SK-MEL-5 (cell line): ENCODE measurements at regions not wholly inside any gene's neighbourhood (a gene's known extent, or its start where the extent isn't known, plus 50 kb on each side); places are given as distances from the start of the nearest gene placed in this dataset.

Source experiments
- DNase-seq: peaks from one replicate; pipeline ENCODE4 v3.0.0-alpha.2; 2016; ENCODE audit warnings: low read depth, low spot score
- in situ Hi-C: cut with HindIII; loops from 2 replicates; pipeline ENCODE4 v1.10.0; 2016; ENCODE audit warnings: low sequenced_read_pairs, high pct_unique_total_duplicates, low pct_unique_long_range_greater_than_20kb

DNA sequence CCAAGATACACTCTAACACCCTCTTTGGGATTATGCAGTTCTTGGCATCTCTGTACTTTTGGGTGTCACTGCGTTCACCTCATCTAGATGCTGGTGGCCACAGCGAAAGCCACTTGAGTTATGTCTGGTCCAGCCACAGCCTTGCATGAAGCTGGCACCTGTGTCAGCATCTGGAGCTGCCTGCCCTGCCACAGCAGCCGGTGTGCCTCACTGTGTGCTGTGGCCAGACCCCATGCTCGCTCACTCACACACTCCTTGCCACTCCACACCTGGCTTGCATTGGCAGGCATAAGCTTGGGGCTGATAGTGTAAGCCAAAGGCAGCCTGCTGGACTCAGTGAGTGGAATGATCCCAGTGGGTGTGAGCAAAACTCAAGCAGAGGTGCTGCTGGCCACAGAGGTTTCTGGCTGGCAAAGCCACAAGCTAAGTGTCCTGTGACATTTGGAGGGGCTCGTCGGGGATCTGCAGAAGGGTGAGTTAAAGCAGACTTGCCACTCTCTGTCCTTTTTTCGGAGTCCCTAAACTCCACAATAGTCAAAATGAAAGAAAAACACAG, 442.7 kb upstream of the CDH8 start:
- in situ Hi-C loops, result no loop called here
- no peak for DNase-seq

DNA sequence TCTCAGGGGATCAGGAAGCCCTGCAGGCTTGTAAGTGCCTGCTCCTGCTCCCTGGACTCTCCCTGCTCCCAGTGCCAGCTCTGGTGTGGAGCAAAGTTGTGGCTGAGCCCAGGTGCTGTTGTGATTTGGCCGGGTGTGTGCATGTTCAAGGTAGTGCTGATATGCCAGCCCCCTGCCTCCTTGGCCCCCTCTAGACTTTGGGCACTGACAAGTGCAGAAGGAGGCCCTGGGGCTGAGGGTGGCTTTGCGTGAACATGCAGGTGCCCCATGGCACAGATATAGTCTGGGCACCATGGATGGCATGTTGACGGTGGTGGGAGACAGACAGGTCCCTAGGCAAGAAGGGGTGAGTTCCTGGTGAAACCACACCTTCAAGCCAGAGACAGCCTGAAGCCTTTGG, 441.6 kb upstream of the CDH8 start:
- in situ Hi-C loops, result no loop called here
- DNase-seq, result no peak

DNA sequence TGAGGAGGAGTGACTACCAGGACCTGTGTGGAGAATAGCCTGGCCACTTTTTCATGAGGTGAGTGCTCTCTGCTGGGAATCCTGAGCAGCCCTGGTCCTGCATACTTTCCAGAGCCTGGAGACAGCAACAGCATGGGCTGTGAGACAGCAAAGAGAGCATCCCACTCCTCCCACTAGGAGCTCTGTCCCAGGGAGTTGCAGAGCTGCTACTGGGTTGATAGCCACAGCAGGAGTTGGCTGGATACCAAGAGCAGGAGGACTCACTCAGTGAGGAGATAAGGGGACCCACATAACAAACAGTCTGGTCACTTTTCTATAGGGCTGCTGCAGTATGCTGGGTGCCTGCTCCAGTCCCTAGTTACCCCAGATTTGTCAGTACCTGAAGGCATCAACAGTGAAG, 439.3 kb upstream of the CDH8 start:
- in situ Hi-C loops, result no loop called here
- DNase-seq, result no peak

DNA sequence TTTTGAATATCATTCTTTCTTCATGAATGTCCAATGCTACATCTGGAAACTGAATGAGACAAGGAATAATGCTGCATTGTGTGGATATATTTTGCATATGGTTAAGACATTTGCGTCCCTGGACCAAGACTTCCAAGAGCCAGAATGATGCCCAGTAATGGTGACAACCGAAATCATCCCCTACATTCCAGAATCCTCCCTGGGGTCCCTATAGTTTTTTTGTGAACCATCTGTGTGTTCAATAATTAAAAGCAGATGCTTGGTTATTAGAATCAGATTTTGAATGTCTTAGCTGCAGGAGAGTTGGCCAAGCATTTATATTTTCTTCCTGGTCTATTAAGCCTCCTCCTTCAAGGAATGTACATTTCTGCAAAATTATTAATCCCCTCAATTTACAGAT, 426.7 kb upstream of the CDH8 start:
- DNase-seq, result no peak
- in situ Hi-C loops, result no loop called here

DNA sequence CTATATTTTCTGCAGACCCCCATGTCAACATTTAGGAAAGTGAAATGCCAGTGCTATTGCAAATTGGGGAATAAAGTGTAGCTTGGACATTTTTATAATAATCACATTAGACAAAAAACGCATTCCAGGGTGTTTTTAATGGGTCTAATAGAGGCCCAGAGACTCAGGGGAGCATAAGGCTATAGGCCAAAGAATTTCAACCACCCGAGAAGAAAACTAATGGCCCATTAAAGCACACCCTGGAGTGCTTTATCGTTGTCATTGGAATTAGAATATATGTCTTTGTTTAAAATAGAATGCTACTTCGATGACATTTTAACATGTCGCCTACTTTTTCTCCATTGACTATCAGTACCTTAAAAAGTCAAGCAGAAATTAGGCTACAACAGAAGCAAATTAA, 414.1 kb upstream of the CDH8 start:
- no peak for DNase-seq
- in situ Hi-C loops, result no loop called here

DNA sequence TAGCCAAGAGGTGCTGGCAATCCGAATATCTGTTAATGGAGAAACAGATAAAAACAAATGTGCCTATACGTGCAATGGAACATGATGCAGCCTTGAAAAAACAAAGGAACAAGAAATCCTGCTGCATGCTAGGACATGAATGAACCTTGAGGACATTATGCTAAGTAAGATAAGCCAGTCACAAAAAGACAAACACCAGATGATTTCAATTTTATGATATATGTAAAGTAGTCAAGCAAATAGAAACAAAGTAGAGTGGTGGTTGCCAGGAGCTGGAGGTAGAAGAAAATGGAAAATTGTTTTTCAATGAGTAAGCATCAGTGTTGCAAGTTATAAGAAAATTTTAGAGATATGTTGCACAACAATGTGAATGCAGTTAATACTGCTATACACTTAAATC, 409.7 kb upstream of the CDH8 start:
- no peak for DNase-seq
- in situ Hi-C loops, result no loop called here

DNA sequence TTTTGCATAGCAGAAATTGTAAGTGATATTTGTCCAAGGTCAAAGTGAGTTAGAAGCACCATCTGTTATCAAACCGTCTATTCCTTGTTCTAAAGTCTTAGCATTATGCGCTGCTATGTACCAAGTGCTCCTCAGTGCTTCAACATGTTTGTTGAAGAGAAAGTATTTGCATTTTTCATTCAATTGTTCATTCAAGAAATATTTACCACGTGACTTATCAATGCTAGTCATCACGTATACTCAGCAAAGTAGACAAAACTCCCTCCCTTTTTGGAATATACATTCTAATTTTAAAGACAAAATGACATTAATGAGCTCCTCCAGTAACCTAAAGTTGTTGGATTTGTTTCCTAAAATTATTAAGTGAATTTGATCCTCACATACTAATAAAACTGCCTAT, 388.0 kb upstream of the CDH8 start:
- DNase-seq, result no peak
- in situ Hi-C loops, result no loop called here

DNA sequence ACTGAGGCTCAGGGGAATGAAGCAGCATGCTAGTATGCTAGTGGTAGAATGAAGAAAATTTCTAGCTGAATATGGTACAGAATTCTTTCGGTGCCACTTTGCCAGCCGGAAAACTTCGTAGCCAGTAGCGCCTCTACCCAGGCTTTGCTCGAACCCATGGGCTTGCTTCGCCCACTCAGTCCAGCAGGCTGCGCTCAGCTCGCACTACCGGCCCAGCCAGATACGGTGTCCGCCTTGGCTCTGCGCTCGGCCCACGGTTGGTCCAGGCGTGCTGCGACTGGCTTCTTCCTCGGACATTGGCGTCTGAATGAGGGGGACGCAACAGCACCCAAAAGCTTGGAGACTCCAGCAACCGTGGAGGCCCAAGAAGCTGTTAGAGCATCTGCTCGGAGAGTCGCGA, 372.5 kb upstream of the CDH8 start:
- peak; percentile 57 for DNase-seq
- in situ Hi-C loops, result no loop called here

DNA sequence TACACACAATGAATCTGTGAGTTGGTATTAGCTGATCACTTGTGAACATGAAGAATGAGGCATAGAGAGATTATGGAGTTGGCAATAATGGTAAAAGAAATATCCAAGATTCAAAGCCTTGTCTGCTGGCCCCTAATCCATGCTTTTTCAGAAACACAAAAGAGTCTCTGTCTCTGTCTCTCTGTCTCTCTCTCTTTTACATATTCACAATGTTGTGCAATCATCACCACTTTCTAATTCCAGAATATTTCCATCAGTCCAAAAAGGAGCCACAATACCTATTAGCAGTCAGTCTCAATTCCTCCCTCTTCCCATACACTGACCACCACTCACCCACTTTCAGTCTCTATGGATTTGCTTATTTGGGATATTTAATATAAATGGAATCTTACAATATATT, 370.1 kb upstream of the CDH8 start:
- no peak for DNase-seq
- in situ Hi-C loops, result no loop called here

DNA sequence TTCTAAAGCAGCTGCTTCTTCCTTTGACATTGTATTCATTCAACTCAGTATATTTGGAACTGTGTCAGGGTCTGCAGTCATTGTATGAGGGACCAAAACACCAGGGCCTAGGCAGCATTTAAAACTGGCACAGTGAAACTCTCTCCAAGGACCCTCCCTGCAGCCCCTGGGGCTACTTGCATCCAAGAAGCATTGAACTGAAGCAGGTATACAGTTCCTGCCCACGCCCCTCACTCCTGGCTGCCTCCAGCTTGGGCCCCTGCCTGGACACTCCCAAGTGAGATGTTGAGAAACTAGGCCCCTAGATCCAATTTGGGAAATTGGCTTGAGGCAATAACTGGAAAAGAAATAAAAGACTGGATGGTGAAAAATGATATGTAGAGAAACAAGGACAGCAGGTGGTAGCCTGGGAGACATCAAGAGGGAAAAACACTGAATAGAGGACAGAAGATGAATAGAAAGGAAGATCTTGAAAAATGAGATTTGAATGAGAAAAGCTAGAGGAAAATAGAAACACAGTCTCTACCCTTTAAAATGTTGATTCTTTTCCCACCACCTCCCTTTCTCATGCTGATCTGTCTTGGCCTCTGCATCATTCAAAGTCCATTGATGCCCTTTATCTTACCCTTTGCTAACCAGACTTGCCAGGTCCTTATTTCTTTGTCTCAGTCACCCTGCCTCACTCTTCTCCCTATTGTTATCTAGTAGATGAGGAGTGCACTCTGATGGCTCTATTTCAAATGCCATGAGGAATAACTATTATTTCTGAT, 368.8 kb upstream of the CDH8 start:
- in situ Hi-C loops, result no loop called here
- no peak for DNase-seq

DNA sequence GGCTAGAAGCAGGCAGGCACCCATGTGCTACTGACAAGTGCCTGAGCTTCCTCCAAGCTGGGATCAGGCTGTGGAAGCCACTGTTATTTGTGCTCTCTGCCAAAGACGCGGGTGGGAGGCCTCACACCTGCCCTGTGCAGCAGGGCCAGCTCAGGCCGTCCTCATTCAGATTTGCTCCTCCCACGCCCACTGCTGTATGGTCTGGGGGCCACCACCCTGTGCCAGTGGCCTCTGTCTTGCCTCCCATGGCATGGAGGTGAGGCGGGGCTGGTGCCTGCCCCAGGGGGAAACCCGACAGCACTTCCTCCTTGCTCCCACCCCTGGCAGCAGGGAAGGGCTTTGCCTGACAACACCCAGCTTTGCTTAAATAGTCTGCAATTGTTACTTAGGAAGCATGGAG, 356.5 kb upstream of the CDH8 start:
- DNase-seq, result no peak
- in situ Hi-C loops, result no loop called here

DNA sequence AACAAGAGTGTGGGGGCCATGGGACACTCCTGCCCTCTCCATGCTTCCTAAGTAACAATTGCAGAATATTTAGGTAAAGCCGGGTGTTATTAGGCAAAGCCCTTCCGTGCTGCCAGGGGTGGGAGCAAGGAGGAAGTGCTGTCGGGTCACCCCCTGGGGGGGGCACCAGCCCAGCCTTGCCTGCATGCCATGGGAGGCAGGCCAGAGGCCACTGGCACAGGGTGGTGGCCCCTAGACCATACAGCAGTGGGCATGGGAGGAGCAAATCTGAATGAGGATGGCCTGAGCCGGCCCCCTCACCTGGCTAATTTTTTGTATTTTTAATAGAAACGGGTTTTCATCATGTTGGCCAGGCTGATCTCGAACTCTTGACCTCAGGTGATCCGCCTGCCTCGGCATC, 355.7 kb upstream of the CDH8 start:
- DNase-seq, result no peak
- in situ Hi-C loops, result no loop called here

DNA sequence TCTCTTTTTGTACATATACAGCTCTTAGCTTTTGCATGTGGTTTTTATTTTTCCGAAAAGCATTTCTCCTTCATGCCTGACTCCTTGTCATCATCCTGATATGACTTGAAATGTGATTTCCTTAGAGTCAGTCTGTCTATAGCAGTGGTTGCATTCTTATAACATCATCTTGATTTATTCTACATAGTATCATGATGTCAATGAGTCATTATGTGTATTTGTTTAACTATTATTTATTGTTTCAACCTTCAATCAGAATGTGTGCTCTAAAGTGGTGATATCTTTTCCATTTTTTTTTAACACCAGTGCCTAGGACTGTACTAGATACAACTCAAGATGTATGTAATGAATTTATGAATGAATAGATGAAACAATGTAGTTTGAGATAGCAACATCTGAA, 354.9 kb upstream of the CDH8 start:
- no peak for DNase-seq
- in situ Hi-C loops, result no loop called here

DNA sequence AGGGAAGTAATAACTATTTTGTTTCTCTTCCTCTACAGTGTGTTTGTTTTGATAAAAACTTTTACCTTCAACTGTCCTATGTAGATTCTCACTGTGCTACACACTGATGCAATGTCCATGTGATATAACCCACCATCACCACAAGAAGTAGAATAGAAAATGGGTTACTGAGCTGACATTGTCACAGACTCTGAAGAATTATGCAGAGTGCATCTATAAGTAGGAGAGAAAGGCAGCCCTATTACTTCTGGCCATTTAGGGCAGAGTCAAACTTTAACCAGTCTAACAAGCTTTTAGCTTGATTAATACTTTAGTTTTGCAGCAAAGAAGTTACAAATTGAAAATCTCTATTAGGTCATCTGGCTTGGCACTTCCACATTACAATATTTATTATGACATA, 354.0 kb upstream of the CDH8 start:
- in situ Hi-C loops, result no loop called here
- no peak for DNase-seq

DNA sequence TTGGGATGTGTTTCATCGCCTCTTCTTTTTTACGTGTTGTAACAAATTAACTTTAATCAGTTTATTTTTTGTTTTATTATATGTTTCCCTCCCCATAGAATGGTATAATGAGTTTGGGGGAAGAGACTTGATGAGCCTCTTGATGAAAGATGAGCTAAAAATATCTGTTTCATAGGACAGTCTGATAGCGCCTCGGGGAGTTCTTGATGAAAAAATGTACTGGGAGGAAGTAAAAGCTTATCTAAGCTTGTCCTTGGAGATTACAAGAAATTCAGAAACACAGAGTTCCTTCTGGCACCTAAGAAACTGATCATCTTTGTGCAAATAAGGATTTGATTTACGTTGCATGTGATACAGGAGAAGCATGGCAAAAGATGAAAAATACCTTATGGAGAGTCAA, 350.2 kb upstream of the CDH8 start:
- in situ Hi-C loops, result no loop called here
- DNase-seq, result no peak

DNA sequence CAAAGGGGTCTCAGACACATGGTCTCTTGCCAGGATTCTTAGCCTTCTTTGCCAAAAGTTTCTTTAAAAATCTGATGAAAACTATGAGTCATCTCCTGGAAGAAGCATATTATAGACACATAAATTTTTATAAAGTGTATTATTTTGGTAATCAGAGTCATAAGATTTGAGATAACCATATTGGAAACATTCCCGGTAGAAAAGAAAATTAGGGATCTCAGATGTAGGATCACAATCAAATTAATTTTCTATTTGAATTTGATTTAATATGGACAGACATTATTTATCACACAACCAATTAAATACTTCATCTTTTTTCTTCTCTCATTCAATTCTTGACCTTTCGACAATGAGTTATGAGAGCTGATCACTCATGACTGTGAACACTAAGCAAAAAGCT, 347.7 kb upstream of the CDH8 start:
- in situ Hi-C loops, result no loop called here
- no peak for DNase-seq

DNA sequence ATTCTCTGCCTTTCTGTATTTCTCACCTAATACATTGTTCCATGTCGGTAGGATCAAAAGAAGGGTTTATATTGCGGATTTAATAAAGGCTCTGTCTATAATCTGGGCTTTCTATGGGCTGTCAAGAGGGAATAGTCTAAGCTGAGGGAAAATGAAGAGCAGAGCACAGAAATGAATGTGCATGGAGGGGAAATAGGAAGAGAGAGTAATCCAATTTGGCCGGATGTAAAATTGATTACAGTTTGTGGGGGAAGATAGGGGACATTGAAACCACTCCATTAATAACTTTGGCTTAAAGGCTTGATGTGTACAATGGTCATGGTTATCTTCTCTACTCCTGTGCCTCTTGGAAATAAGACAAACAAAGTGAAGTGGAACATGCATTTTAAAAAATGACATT, 334.2 kb upstream of the CDH8 start:
- in situ Hi-C loops, result no loop called here

DNA sequence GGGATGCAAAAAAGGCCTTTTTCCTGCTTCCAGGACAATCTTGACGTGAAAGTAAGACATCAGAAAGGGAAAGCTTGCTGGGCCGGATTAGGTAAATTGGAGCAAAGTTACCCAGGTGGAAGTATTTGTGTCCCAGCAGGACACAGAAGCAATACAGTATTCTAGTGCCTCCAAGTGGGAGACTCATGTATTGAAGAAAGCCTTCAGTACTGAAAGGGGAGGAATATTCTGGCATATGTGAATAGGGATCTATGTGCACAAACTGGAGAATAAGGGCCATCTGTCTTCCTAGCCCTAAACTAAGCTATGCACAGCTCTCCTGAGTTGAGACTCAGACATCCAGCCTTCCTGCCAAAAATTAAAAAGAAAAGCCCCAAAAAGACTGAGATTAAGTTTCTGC, 327.3 kb upstream of the CDH8 start:
- in situ Hi-C loops, result no loop called here

More for the DNA sequence above, 334.2 kb upstream of the CDH8 start:
- no peak for DNase-seq

DNA sequence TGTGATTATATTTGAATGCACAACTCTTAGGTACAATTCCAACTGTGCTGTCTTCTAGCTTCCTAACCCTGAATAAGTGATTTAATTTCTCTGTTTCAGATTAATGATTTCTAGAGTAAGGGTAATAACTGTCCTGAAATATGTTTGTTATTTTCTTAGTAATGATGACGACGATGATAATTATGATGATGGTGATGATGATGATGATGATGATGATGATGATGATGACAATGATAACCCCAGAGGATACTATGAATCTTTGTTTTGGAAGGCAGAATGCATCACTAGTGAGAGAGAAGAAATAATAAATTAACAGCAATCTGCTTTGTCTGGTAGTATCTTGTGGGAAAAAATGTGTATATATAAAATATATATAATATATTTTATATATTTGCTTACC, 317.1 kb upstream of the CDH8 start:
- no peak for DNase-seq
- in situ Hi-C loops, result no loop called here

More for the DNA sequence above, 327.3 kb upstream of the CDH8 start:
- DNase-seq, result peak; percentile 68

DNA sequence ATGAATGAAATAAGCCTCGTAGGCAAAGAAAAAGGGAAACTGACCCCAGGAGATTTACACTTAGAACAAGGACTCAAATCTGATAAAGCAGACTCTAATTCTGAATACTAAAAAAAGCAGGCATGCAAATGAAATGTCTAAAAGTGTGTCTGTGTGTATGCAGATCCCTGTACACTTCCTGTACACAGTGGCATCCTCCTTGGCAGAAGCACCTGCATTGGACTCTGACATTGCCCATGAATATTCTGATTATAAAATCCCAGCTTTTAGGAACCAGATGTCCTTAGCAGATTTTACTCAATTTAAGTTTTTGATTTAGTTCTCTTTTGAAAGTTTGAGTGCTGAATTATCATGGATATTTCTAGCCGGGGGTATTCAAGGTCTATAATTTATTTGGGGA, 306.0 kb upstream of the CDH8 start:
- DNase-seq, result no peak
- in situ Hi-C loops, result no loop called here
